Left cardiac atrium (tissue), 4 donors: ENCODE measurements at regions not wholly inside any gene's neighbourhood (a gene's known extent, or its start where the extent isn't known, plus 50 kb on each side); places are given as distances from the start of the nearest gene placed in this dataset.
A peak's percentile ranks its signal among the peaks of the same experiment; 100 is the strongest.
"Not testable (repeated sequence)": the region's sequence is repeated elsewhere in the genome, so short reads cannot be mapped to it uniquely, and the experiment has no call there.

Experiments used
- ATAC-seq, 2 donors: fragments of 200-7000 bp; cut with Tn5 transposase; one replicate each; pipeline ENCODE4 v1.9.1; 2020; ENCODE audit warnings: mild to moderate bottlenecking in 2 of 2, moderate library complexity in 2 of 2
- DNase-seq: peaks from one replicate; pipeline ENCODE4 v3.0.0-alpha.2; 2020
- intact Hi-C, 2 donors: fragments of 100-400 bp; cut with DNase I; formaldehyde crosslinking; loops; one replicate each; pipeline versions ENCODE4 v1.14.1 to v1.15.1; 2022 to 2023
- donor health status: DM: no; HTN: yes; CAD: no.
- donor health status: DM: no; HTN: yes; CAD: no; lungs with severe emphysema.
- donor health status: DM: yes; HTN: yes; CAD: no.
- donor health status: Dilated cardiomyopathy.

DNA sequence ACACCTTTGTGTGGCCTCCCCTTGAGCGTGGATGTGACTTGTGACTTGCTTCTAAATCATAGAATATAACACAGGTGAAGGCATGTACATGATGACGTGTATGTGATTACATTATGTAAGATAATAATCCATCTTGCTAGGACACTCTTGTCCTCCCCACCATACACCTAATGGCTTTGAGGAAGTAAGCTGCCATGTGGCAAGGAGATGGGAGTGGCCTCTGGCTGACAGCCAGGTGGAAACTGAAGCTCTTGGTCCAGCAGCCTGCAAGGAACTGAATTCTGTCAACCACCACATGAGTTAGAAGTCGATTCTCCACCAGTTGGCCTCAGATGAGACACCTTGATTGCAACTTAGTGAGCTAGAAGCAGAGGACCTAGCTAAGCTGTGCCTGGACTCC is 67.4 kb upstream of the ELN start:
- ATAC-seq (no peak), DNase-seq (no peak)
- intact Hi-C loops: no loop called here

DNA sequence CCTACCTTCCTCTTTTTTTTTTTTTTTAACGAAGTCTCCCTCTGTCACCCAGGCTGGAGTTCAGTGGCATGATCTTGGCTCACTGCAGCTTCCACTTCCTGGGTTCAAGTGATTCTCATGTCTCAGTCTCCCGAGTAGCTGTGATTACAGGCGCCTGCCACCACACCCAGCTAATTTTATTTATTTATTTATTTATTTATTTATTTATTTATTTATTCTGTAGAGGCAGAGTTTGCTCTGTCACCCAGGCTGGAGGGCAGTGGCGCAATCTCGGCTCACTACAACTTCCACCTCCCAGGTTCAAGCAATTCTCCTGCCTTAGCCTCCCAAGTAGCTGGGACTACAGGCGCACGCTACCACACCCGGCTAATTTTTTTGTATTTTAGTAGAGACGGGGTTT is 66.0 kb upstream of the ELN start:
- ATAC-seq, DNase-seq, intact Hi-C loops: not testable (repeated sequence)

DNA sequence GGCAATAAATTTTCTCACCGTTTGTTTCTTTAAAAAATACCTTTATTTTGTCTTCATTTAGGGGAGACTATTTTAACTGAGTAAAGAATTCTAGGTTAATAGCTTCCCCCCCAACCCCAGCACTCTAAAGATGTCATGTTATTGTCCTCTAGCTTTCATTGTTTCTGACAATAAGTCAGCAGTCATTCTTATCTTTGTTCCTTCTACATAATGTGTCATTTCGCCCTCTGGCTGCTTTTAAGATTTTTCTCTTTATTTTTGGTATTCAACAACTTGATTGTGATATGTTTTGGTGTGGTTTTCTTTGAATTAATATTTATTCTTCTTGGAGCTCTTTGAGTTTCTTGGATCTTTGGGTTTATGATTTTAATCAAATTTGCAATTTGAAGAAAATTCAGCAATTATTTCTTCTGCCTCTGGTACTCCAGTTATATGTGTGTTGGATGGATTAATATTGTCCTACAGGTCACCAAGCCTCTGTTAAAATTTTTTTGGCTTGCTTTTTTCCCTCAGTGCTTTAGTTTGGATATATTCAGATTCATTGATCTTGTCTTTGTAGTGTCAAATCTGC is 64.6 kb upstream of the ELN start:
- intact Hi-C loops: no loop called here
- DNase-seq: no peak
- no peak for ATAC-seq

DNA sequence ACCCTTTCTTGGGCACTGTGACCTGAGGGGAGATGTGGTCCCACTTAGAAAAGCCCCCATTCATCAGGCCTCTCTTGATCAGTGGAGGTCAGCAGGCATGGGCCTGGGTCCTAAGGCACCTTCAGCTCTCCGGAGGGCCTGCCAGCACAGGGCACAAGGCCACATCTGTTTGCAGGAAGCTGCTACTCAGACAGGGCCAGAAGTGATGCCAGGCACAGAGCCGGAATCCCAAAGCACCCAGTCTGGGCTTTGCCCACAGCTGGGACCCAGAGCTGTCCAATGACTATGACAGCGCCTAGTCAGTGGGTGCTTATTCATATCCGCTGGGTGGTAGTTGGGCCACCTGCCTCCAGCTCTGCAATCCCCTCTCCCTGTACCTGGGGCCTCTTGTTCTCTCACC is 63.2 kb upstream of the ELN start:
- no peak for ATAC-seq
- no peak for DNase-seq
- intact Hi-C loops: no loop called here

DNA sequence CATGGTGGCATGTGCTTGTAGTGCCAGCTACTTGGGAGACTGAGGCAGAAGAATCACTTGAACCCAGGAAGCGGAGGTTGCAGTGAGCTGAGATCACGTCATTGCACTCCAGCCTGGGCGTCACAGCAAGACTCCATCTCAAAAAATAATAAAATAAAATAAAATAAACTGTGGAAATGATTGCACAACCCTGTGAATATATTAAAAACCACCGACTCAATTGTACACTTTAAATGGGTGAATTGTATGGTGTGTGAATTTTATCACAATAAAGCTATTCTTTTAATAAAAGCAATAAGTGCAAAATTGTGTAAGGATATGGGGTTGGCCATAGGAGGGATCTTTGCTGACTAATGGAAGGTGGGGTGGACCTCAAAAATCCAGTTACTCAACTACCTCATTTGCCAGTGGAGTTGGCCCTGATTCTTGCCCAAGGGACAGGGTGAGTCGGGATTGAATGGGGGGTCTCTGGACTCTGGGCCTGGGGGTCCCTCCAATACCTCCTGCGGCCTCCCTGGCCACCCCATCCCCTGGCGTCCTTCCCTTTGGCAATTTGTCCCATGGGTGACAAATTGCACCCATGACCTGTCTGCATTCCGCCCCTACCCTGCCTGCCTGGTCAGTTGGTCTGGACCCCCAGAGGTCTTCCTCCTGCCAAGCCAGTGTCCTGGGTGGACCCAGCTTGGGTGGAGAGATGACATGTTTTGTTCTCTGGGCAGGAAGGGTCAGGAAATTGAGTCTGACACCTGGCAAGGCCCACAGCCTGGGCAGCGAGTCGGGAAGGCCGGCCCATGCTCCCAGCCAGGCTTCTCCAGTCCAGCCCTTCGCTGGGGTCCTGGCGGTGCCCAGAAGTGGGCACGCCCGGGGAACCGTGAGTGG is 61.7 kb upstream of the ELN start:
- DNase-seq (no peak), ATAC-seq (no peak)
- intact Hi-C loops: no loop called here

DNA sequence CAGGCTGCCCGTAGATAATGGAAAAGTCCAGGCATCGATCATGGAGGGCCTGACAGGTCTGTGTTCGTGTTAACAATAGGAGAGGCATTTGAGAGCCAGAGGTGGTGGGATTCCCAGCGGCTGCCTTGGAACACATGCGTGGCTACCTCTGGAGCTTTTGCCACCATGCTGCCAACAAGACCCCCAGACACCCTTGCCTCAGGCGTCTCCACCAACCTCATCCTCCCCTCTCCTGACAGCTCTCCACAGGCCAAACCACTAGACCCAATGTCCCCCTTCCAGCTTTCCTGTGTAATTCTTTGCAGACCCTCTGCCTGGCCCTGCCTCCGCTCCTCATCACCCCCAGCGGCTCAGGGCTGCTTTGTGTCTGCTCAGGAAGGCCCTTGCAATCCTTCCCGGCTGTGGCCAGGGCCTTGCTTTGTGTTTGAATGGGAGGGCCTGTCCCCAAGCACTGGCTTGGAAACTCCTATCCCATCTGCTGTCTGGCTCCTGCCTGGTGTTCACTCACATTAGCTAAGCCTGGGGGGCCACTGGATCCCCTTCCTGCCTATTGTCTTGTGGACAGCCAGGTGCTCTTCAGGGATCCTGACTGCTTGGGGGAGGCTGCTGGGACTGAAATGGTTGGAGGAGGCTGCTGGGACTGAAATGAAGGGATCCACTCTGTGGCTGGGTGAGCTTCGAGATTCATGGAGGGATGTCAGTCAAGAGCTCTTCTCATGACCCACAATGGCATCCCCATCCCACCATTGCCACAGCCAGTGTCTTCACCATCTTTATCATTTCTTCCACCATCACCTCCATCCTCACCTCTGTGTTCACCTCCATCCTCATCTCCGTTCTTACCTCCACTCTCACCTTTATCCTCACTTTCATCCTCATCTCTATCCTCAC is 60.8 kb upstream of the ELN start:
- intact Hi-C loops: no loop called here
- no peak for ATAC-seq
- no peak for DNase-seq

DNA sequence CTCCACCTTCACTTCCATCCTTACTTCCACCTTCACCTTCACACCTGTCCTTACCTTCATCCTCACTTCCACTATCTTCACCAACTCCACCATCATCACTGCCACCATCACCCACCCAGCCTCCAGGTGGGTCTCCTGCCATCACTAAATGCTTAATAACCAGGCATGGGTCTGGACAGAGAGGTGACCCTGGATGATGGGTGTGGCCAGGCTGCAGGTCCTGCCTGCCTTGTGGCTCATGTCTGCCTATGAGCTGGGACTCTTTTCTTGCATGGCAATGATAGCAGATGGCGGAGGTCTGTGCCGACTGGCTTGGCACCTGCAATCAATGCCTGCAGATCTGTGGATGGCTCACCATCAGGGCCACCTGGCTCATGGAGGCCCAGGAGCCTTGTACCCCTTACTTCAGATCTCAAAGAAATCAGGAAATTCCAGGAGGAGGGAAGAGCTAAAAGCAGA is 60.1 kb upstream of the ELN start:
- intact Hi-C loops: no loop called here
- ATAC-seq (no peak), DNase-seq (no peak)

DNA sequence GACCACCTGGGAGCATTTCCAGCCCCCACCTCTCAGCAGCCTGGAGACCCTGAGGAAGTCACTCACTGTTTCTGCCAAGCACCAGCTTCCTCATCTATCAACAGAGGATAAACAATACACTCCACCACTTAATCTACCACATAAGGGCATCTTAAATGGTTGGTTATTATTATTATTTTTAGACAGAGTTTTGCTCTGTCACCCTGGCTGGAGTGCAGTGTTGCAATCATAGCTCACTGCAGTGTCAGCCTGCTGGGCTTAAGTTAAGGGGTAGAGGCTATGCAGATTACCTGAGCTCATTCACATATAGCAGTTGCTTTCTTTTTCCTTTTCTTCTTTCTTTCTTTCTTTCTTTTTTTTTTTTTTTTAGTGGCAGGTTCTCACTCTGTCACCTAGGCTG is 59.5 kb upstream of the ELN start:
- no peak for ATAC-seq
- intact Hi-C loops: no loop called here

DNA sequence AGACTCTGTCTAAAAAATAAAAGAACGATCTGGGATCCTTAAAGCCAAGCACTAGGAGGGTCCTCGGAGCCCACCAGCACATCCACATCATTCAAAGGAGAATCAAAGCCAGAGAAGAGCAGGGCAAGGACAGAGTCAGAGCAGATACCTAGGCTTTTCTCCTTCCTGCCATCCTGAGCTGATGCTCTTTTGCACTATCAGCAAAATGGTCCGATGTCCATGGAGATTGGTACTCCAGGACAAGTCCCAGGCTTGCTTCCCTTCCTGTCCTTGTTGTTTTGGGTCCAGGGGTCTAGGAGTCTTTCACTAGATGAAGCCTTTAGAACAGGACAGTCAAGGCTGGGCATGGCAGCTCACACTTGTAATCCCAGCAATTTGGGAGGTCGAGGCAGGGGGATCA is 58.0 kb upstream of the ELN start:
- ATAC-seq: no peak
- intact Hi-C loops: no loop called here
- DNase-seq: no peak

More for the DNA sequence above, 59.5 kb upstream of the ELN start:
- no peak for DNase-seq

DNA sequence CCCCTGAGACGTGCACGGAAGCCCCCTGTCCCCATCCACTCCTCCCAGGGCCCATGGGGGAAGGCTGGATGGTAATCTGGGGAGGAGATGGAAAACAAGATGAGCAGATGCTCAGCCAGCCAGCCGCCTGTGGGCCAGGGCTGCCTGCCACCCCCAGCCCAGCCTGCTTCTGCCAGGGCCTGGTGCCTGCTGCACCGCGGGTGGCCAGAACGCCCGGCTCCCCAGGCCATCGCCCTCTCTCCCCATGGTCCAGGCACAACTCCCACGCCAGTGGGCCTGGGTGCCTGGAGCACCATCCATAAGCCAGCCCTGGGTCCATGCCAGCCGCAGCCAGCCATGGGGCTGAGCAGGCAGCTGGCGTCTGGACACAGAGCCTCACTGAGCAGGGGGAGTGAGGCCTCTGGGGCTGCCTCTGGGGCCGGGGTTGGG is 57.2 kb upstream of the ELN start:
- no peak for DNase-seq
- ATAC-seq: no peak
- intact Hi-C loops: no loop called here

DNA sequence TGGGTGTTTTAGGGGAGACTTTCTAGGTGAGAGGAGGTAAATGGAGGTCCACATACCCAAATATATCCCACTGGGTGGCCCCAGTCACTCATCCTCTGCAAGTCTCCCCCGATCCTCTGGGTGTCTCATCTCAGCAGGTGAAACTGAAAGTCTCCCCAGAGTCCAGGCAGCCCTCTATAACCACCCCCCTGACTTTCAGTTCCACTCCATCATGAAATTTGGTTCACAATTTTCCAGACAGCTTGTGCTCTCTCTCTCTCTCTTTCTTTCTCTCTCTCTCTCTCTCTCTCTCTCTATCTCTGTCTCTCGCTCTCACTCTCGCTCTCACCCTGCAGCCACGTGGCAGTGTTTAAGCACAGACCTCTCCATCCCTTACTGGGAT is 56.7 kb upstream of the ELN start:
- DNase-seq (no peak), ATAC-seq (no peak)
- intact Hi-C loops: no loop called here

DNA sequence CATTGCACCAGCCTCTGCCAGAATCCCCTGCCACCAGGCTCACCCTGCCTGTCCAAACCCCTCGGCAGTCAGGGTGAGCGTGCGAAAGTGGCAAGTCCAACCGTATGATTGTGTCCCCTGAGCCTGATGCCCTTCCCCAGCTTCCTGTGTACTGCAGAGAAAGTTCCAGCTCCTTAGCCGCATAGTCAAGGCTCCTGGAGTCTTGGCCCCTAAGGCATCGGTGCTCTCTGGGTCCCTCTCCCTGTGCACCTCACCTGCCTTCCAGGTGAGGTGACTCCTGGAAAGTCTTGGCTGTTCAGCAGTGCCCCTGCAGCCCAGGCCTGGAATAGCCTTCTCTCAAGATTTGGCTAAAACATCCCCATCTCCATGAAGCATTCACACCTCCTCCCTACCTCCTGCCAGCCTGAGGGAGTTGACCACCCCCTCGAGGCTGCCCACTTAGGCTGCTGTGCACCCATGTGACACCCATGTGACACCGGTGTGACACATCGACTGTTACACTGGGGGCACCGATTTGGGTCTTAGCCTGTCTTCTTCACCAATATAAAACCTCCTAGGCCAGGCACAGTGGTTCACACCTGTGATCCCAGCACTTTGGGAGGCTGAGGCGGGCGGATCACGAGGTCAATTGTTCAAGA is 56.1 kb upstream of the ELN start:
- ATAC-seq (no peak), DNase-seq (no peak)
- intact Hi-C loops: no loop called here

DNA sequence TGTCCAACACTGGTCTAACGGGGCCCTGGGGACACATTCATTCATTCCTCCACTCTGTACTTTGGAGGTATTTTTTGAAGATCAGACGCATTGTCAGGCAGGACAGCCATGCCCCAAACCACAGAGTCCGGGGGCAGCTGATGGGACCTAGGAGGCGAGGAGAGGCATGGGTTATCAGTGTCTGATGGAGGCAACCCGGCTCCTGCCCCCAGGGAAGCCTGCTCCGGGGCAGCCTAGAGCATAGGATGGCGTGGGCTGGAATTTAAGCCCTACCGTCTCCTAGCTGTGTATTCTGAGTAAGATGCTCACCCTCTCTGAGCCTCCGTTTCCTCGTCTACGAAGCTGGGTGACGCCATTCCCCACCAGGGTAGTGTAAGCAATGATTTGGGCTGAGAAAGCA is 55.4 kb upstream of the ELN start:
- DNase-seq (no peak), ATAC-seq (no peak)
- intact Hi-C loops: no loop called here

DNA sequence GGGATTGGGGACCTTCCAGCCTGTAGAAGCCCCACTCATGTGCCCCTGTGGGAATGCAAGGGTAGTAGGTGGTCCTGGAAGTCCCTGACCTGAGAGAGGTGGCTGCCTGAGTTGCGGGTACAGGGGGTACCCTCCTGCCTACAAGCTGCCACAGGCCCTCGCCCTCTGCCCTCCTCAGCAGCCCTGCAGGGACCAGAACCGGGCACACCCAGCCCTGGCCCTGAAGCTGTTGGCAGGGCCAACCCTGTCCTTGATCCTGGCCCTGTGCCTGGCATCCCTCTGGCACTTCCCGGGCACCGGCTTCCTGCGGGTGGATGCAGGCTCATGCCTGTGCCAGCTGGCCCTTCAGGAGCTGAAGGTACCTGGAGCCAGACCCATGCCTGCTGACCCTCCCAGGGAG is 54.9 kb upstream of the ELN start:
- no peak for DNase-seq
- intact Hi-C loops: no loop called here
- peak; percentile 33 to 50 for ATAC-seq

DNA sequence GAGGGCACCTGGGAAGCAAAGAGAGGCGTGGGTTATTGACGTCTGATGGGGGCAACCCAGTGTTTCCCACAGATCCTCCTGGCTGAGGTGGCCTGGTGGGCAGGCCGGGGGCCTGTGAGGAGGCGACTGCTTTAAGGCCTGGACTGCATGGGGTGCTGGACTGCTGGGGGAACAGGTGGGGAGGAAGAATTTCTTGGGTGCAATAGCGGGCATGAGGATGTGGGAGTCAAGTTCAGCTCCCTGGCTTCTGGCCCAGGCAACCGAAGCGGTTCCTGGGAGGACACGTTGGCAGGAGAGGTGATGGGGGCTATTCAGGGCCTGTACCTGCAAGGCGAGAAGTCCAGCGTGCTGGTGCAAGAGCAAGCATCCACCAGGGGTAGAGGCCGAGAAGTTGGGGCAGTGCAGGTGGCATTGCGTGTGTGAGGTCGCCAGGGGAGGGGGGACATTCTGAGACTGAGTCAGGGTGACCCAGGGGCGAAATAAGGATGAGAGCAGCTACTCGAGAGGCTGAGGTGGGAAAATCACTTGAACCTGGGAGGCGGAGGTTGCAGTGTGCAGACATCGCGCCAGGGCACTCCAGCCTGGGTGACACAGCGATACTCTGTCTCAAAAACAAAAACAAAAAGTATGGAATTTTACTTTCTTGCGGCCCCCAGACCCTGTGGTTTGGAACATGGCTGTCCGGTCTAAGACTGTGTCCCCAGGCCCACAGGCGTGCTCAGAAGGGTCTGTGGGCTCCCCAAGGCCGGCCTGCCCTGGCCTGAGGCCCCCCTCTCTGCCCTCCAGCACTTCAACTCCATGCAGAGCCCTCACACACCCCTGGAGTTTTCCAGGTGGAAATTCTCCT is 53.6 kb upstream of the ELN start:
- ATAC-seq: no peak
- no peak for DNase-seq
- intact Hi-C loops: no loop called here

DNA sequence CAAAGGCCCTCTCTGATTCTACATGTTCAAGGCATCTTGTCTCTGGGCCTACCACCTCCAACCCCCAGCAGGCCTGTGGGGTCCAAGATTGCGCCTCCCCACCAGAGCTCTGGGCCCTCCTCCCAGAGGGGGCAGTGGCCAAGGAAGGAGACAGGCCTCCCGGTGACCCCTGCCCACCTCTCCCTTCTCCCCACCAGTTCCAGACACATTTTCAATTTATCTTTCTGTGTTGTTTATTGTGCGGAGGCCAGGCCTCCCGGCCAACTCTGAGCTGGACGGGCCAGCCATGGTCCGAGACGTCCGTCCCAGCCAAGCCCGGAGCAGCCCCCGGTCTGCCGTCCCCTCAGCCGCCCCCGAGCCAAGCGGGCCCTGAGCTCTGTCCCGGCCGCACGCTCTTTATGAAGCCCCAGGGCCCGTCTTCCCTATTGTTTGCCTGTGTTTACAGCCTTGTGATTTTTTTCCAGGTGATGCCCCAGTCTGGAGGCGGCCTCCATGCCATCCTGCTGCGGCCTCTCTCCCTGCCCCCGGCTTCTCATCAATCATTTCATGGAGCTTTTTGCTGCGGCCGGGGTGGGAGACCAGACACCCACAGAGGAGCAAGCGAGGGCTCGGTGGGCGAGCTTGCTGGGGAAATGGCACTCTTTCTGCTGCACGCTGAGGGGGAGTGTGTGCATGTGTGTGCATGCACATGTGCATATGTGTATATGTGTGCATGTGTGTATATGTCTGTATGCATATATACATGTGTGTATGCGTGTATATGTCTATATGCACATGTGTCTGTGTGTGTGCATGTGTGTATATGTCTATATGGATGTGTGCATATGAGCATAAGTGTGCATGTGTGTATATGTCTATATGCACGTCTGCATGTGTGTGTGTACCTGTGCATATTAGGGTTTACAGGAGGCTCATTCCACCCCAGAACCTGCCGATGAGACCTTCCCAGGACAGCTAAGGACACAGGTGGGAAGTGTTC is 52.7 kb upstream of the ELN start:
- ATAC-seq (peak in 1 of 2 donors; percentile 24), DNase-seq (no peak)
- intact Hi-C loops: no loop called here

DNA sequence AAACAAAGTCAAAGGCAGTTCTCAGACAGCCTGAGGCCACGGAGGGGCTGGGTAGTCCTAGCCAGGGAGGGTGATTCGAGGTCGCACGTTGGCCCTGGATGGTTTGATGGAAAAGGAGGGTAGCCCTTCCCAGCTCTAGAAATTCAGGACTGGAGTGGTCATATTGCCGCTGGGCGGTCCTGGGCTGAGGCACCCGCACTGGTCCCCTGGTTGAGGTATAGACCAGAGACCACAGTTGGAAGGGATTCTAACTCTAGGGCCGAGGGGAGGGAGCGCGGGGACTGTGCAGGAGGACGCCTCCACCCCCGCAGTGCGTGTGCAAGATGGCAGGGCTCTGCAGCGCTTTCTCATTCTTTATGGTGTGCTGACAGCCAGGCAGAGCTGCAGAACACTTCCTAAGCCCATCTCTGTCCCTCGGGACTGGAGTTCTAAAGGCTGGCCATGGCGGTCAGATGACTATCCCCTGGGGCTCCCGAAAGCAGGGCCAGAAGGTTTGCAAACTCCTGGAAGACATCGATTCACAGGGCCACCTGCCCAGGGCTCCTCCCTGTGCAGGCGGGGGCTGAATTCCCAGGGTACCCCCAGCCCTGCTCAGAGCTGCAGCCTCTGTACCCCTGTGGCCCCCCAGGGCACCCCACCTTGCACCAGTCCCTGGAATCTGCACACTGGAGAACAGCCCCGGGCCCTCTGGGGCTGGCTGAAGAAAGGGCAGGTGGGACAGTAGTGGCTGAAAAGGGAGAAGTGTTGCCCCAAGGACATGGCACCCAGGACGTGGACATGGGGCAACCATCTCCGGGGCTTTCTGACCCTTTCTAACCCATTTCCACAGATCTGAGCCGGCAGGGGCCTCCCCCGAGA is 51.0 kb upstream of the ELN start:
- no peak for DNase-seq
- intact Hi-C loops: no loop called here
- ATAC-seq: no peak
